OCI-LY3 (cell line): ENCODE measurements at regions not wholly inside any gene's neighbourhood (a gene's known extent, or its start where the extent isn't known, plus 50 kb on each side); places are given as distances from the start of the nearest gene placed in this dataset.

Experiments used
- CTCF ChIP-seq: fragments of 200-600, 300-600 bp; sonication (generic); IDR thresholded peaks from 2 replicates; pipeline ENCODE4 v1.5.1; 2014; ENCODE audit warnings: antibody characterized with exemption, low read length, low read depth
- EZH2phosphoT487 ChIP-seq: fragments of 200-600 bp; shearing (Covaris generic); IDR thresholded peaks from 2 replicates; pipeline ENCODE4 v1.6.1; 2018; ENCODE audit warnings: antibody characterized with exemption, mixed run types, low read depth

DNA sequence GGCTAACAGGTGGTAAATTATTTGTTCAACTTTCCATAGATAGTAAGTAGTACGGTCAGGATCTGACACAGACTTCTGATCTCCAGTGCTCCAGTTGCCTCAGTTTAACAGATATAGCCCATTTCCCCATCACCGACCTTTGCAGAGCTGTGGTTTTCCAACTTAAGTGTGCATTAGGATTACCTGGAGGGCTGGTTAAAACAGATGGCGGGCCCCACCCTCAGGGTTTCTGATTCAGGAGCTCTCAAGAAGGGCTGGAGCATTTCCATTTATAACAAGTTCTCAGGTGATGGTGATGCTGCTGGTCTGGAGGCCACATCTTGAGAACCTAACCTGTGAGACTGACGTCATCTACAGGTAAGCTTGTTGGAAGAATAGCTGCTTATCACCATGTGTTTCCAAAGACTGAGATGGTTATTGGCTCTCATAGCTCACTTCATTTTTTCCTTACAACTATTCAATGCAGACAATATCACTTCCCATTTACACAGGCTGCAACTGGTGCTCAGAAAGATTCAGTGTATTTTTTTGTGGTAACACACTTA lies 360.1 kb upstream of the CHD6 start:
- TF ChIP-seq CTCF: no peak
- no peak for TF ChIP-seq EZH2phosphoT487
